LoVo (cell line): ENCODE measurements at regions not wholly inside any gene's neighbourhood (a gene's known extent, or its start where the extent isn't known, plus 50 kb on each side); places are given as distances from the start of the nearest gene placed in this dataset.

Experiments used
- DNase-seq: peaks from one replicate; pipeline ENCODE4 v3.0.0-alpha.2; 2016; ENCODE audit warnings: low spot score

DNA sequence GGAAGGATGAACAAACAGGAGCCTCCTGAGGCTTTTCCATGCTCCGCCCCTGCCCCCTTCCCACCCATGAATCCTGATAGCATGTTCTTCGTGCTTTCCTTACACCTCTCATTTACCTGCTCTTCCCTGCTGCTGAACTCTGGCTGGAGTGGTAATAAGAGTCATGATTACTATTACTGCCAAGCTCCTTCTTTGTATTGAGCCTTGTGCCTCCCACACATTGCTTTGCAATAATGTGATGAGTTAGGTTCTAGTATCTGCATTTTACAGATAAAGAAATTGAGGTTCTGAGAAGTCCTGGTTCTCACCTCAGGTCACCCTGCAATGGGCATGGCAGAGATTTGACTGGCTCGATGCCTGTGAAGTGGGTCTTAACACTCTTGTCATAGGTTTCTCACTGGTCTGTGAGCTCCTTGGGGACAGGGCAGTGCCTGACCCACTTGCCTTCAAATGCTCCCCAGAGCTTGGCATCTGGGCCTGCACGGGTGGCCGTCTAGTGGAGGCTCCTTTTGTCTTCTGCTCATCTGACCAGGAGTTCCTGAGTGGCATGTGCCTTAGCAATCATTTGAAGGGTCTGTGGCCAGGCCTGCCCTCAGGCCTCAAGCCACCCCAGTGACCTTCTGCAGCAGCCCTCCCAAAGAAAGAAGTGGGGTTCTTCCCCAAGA, 309.2 kb upstream of the ZMIZ1 start:
- DNase-seq: no peak

DNA sequence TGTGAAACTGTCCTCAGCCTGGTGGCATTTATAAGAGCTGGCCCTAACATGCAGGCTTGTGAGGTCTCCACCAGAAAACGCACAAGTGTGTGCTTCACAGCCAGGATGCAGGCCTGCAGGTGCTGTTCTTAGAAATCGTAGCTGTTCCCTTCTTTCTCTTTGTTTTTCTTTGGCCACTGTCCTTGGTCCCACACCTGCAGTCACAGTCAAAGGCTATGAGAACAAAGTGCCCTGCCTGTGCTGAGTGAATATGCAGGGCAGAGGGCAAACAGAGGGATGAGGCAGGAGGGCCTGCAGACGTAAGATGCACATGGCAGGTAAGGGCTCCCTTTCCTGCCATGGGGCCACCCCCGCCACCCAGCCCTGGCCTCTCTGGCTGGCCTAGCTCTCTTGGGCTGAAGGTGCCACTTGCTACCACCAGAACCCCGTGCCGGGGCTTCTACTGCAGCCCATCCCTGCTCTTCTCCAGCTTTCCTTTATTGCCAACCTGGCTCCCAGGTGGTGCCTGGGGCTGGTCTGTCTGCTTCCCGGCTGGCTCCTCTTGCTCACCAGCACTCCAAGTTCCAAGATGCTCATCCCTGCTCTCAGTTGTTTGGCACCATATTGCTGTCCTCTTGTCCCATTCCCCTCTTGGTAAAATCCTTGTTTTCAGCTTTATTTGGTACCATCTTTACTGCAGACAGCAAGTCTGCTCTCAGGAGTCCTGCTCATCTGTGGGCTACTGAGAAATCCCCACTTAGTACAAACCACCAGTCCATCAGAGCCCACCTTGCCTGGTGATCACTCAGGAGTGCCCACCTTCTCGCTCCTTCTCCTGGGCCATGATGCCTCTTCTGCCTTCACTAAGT, 308.1 kb upstream of the ZMIZ1 start:
- DNase-seq: no peak

- DNase-seq: no peak
These were observed 307.4 kb upstream of the ZMIZ1 start for GRCh38 chr10:78761311-78761781.

GRCh38 chr10:78762086-78762630, 306.6 kb upstream of the ZMIZ1 start:
- DNase-seq: no peak

GRCh38 chr10:78763234-78763633, 305.5 kb upstream of the ZMIZ1 start:
- no peak for DNase-seq

- DNase-seq: no peak
These were observed 304.9 kb upstream of the ZMIZ1 start for GRCh38 chr10:78763651-78764395.

DNA sequence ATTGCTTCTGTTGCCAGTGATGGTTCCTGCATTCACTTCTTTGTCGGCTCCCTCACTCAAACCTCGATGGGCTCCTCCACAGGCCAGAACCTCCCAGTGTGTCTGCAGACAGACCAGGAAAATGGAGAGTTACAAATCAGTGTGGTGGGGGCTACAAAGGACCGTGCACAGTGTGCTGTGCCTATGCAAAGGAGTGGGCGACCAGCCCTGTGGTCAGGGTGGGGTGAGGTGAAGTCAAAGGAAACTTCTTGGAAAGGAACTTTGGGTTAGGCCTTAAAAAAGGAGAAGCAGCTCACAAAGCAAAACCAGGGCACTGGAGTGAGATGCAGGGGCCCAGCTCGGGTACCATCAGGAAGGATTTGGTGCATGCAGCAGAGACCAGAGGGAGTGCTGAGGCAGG, 304.3 kb upstream of the ZMIZ1 start:
- DNase-seq: no peak

DNA sequence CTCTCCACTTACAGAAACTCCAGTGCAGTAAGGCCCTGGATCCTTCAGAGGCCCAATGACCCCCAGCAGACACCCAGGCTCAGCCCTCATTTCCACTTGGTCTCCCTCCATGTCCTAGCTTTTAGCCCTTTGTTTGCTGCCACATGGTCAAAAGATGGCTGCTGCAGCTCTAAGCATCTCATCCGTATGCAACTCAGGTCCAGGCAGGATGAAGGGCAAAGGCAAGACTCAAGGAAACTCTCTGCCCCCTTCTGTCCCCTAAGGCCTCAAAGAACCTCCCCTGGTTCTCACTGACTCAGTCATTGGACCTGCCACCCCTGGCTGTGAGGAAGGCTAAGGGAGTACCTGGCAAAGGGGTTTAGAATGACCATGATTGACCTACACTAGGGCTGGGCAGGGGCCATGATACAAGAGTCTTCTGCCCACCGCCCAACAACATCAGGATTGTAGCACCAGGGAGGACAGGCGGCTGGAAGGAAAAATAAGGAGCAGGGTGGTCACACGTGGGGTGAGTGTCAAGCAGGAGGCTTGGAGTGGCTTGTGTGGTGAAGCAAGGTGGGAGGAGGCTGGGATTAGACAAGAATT, 303.8 kb upstream of the ZMIZ1 start:
- DNase-seq: no peak

DNA sequence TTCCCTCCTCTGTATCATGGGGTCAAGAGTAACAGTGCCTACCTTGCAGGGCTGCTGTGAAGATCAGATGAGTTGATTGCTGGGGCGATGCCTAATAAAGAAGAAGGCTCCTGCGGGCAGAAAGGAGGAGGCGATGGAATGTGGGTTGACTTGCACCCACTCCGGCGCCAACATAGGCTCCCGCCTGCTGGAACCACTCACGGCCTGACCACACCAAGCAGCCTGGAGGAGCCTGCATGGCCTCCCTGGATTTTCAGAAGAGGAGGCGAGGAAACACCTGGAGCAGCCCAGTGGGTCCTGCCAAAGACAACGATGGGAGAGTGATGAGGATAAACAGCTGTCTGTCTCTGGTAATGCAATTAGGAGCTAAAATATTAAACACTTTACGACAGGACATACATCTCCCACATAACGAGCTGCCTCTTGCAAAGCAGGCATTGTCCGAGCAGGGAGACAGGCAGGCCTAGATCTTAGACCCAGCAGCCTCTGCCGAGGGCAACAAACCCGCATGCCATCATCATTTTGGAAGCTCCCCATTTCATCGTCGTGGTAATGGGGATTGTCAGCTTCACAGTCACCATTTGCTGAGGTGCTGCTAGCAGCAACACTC, 302.9 kb upstream of the ZMIZ1 start:
- no peak for DNase-seq

- no peak for DNase-seq
These were observed 302.2 kb upstream of the ZMIZ1 start for GRCh38 chr10:78766603-78767002.

DNA sequence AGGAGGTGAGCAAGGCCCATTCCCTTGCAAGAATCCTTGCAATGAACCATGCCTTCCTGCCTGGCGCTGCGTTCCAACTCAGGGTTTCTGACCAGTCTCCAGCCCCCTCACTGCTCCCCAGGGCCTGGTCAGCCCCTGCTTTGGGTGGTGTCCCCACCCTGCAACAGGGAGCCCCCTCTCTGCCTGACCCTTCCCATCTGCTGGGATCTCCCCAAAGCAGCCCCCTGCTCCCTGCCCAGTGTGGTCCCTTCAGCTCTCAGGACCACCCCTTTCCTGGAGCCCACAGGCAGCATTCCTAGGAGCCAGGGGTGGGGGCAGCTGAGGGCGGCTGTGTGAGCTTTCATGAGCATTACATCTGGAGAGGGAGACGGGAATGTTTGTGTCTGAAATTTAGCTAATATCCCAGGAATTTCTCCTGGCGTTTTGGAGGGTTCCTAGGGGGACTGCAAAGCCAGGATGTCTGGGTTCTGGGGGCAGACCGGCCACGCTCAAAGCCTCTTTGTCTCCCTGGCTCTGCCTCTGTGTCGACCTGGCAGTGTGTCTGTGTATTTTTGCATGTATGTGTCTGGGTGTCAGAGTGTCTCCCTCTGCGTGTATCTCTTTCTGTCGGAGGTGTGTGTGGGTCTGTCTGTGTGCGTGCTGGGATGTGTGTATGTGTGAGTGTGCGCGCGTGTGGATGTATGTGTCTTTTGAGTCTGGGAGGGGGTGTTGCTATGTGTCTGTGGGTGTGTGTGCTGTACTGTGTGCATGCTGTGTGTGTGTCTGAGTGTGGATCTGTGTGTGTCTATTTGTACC, 300.5 kb upstream of the ZMIZ1 start:
- no peak for DNase-seq

DNA sequence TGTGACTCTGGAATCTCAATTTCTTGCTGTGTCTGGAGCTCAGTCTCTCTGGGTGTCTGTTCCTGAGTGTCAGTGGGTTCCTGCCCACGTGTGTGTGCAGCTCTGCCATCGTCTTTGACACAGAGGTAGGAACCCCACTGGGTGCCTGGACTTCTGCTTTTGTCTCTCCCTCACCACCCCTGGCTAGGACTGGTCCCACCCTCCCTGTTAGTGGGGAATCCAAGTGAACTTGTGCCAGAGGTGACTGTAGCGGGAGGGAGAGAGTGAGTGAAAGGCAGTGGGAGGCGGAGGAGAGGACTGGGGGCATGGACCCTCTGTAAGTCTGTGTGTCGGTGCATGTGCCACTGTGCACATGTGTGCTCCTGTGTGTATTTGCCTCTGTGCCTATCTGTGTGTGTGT, 299.9 kb upstream of the ZMIZ1 start:
- no peak for DNase-seq

DNA sequence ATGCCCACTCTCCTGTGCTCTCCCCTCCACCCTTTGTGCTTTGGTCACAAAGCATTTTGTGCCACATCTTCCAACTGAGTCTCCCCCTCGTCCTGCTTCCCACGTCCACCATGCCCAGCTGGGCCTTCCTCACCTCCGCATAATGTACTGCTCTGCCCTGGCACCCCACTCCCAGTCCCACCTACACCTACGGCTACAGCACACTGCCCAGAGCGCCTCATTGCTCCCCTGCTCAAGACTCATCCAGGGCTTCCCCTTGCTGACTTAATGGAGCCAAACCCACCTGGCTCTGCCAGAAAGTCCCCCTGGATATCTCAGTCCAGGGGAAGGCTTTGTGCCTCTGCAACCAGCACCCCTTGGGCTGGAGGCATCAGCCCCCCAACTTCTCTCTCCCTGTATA, 299.2 kb upstream of the ZMIZ1 start:
- DNase-seq: no peak

DNA sequence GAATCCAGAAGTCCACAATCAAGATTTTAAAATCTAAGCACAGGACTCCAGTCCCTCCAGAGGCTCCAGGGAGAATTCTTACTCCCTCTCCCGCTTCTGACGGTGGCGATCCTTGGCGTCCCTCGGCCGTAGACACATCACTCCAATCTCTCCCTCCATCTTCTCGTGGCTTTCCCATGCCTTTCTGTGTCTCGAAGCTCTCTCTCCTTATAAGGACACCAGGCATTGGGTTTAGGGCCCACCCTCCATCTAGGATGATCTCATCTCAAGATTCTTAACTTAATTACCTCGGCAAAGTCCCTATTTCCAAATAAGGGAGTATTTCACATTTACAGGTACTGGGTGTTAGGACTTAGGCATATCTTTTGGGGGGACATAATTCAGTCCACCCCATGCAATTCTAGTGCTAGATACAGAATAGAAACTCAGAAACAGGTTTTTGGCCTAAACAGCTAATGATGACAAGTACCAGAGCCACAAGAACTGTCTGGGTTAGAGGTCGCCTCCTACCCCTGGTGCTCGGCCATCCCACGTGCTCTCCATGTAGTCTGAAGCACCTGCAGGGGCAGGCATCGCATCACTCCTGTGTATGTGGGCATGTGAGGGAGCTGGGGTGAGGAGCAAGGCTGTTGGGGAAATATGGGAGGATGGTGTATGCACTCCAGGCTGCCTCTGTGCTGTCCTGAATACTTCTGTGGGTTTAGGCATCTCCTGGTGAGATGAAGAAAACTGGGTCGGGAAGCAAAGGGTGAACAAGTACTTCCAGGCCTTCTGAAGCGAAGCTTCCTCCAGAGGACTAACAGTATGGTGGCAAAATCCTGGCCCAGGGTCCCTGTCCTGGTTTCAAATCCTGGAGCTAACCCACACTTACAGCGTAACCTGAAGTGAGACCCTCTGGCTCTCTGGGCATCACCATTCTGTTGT, 298.3 kb upstream of the ZMIZ1 start:
- DNase-seq: no peak

GRCh38 chr10:78771260-78771659, 297.5 kb upstream of the ZMIZ1 start:
- DNase-seq: no peak

GRCh38 chr10:78771808-78772455, 296.8 kb upstream of the ZMIZ1 start:
- DNase-seq: no peak

GRCh38 chr10:78772486-78772885, 296.3 kb upstream of the ZMIZ1 start:
- DNase-seq: no peak

- DNase-seq: no peak
These were observed 295.7 kb upstream of the ZMIZ1 start for GRCh38 chr10:78772986-78773530.

GRCh38 chr10:78774614-78774998, 294.2 kb upstream of the ZMIZ1 start:
- DNase-seq: no peak
